GM12892 (cell line): ENCODE measurements at regions not wholly inside any gene's neighbourhood (a gene's known extent, or its start where the extent isn't known, plus 50 kb on each side); places are given as distances from the start of the nearest gene placed in this dataset.
"Not testable (repeated sequence)": the region's sequence is repeated elsewhere in the genome, so short reads cannot be mapped to it uniquely, and the experiment has no call there.

Experiments used
- DNase-seq: peaks from one replicate; pipeline ENCODE4 v3.0.0; 2011; ENCODE audit not compliant: insufficient read length
- FAIRE-seq: peaks from 2 replicates; lab custom pipeline; 2011; peaks lifted over from hg19 to GRCh38; lab: Jason Lieb, UNC
- POLR2A ChIP-seq: IDR thresholded peaks from 2 replicates; pipeline ENCODE4 v1.6.1; 2011; ENCODE audit warnings: low read depth, low read length, control low read depth
- POLR2AphosphoS5 ChIP-seq: IDR thresholded peaks from 2 replicates; pipeline ENCODE4 v1.6.1; 2011; ENCODE audit warnings: low read depth, low read length, control low read depth
- TAF1 ChIP-seq: IDR thresholded peaks from 2 replicates; pipeline ENCODE4 v1.6.1; 2011; ENCODE audit warnings: low read depth, mild to moderate bottlenecking, control low read depth, low read length, borderline replicate concordance

GRCh38 chr2:2793514-2793913, 462.4 kb upstream of the MYT1L start:
- no peak for TF ChIP-seq POLR2A
- TF ChIP-seq POLR2AphosphoS5 = no peak
- TF ChIP-seq TAF1 = no peak
- FAIRE-seq (no peak), DNase-seq (no peak)

- DNase-seq (no peak), FAIRE-seq (no peak)
- no peak for TF ChIP-seq POLR2AphosphoS5
These were observed 460.5 kb upstream of the MYT1L start for GRCh38 chr2:2791606-2792005.

- FAIRE-seq = no peak
- no peak for DNase-seq
- TF ChIP-seq POLR2AphosphoS5 = no peak
These were observed 460.0 kb upstream of the MYT1L start for GRCh38 chr2:2791031-2791430.

- DNase-seq = no peak
- no peak for FAIRE-seq
- TF ChIP-seq POLR2AphosphoS5 (no peak), TAF1 (no peak), POLR2A (no peak)
These were observed 457.0 kb upstream of the MYT1L start for GRCh38 chr2:2788076-2788475.

- TF ChIP-seq POLR2A (no peak), TAF1 (no peak), POLR2AphosphoS5 (no peak)
- FAIRE-seq = no peak
- no peak for DNase-seq
These were observed 456.3 kb upstream of the MYT1L start for GRCh38 chr2:2787301-2787907.

GRCh38 chr2:2782007-2782406, 450.9 kb upstream of the MYT1L start:
- FAIRE-seq = no peak
- no peak for DNase-seq
- no peak for TF ChIP-seq POLR2AphosphoS5
- no peak for TF ChIP-seq POLR2A
- no peak for TF ChIP-seq TAF1

- FAIRE-seq (no peak), DNase-seq (no peak)
- TF ChIP-seq TAF1 (no peak), POLR2A (no peak), POLR2AphosphoS5 (no peak)
These were observed 448.7 kb upstream of the MYT1L start for GRCh38 chr2:2779727-2780126.

GRCh38 chr2:2777876-2778275, 446.8 kb upstream of the MYT1L start:
- TF ChIP-seq POLR2A = no peak
- TF ChIP-seq TAF1 = no peak
- no peak for TF ChIP-seq POLR2AphosphoS5
- no peak for FAIRE-seq

GRCh38 chr2:2777213-2777612, 446.1 kb upstream of the MYT1L start:
- FAIRE-seq (no peak), DNase-seq (no peak)
- no peak for TF ChIP-seq POLR2A
- no peak for TF ChIP-seq POLR2AphosphoS5
- no peak for TF ChIP-seq TAF1

More at GRCh38 chr2:2777876-2778275, 446.8 kb upstream of the MYT1L start:
- DNase-seq = no peak

- no peak for DNase-seq
- FAIRE-seq = no peak
- TF ChIP-seq TAF1 (no peak), POLR2A (no peak), POLR2AphosphoS5 (no peak)
These were observed 443.9 kb upstream of the MYT1L start for GRCh38 chr2:2775018-2775417.

- DNase-seq (no peak), FAIRE-seq (no peak)
- TF ChIP-seq POLR2A (no peak), POLR2AphosphoS5 (no peak), TAF1 (no peak)
These were observed 442.6 kb upstream of the MYT1L start for GRCh38 chr2:2773692-2774091.

- not testable (repeated sequence) for DNase-seq, FAIRE-seq
These were observed 442.0 kb upstream of the MYT1L start for GRCh38 chr2:2773080-2773479.

- no peak for FAIRE-seq
- DNase-seq = no peak
- TF ChIP-seq POLR2A = no peak
- TF ChIP-seq POLR2AphosphoS5 = no peak
These were observed 440.8 kb upstream of the MYT1L start for GRCh38 chr2:2771721-2772411.
